ENCODE measurements at regions not wholly inside any gene's neighbourhood (a gene's known extent, or its start where the extent isn't known, plus 50 kb on each side); places are given as distances from the start of the nearest gene placed in this dataset.

GRCh38 chr5:30574761-30575160 is 618.7 kb upstream of the CDH6 start:
- TF ChIP-seq, protein P1, sequence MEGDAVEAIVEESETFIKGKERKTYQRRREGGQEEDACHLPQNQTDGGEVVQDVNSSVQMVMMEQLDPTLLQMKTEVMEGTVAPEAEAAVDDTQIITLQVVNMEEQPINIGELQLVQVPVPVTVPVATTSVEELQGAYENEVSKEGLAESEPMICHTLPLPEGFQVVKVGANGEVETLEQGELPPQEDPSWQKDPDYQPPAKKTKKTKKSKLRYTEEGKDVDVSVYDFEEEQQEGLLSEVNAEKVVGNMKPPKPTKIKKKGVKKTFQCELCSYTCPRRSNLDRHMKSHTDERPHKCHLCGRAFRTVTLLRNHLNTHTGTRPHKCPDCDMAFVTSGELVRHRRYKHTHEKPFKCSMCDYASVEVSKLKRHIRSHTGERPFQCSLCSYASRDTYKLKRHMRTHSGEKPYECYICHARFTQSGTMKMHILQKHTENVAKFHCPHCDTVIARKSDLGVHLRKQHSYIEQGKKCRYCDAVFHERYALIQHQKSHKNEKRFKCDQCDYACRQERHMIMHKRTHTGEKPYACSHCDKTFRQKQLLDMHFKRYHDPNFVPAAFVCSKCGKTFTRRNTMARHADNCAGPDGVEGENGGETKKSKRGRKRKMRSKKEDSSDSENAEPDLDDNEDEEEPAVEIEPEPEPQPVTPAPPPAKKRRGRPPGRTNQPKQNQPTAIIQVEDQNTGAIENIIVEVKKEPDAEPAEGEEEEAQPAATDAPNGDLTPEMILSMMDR (IDR thresholded peaks at IDR 0.05): no peak
- TF ChIP-seq POLR2AphosphoS5 (IDR thresholded peaks at IDR 0.05): no peak

All from prostate gland (tissue), 2 donors.